Spleen (tissue), 11 donors: ENCODE measurements at regions not wholly inside any gene's neighbourhood (a gene's known extent, or its start where the extent isn't known, plus 50 kb on each side); places are given as distances from the start of the nearest gene placed in this dataset.

ENCODE experiments used
- DNase-seq: peaks from one replicate; pipeline ENCODE4 v3.0.0-alpha.2; 2020
- H3K27ac ChIP-seq, 8 donors: fragments of 200-600 bp; sonication (generic) in 7 of 8; 1 replicate in 4 of 8; 2 replicates in 4 of 8; pipeline versions ENCODE4 v1.5.0 to v1.8.0; 2016 to 2021; ENCODE audit warnings: inconsistent platforms in 4 of 8, mild to moderate bottlenecking in 4 of 8, moderate library complexity in 1 of 8
- H3K27me3 ChIP-seq, 7 donors: fragments of 200-600 bp; sonication (generic) in 6 of 7; replicated peaks in 1 of 7; 1 replicate in 4 of 7; 2 replicates in 3 of 7; pipeline versions ENCODE4 v1.5.0 to v1.8.0; 2016 to 2021; ENCODE audit warnings: inconsistent platforms in 3 of 7, mild to moderate bottlenecking in 1 of 7
- H3K36me3 ChIP-seq, 6 donors: fragments of 200-600 bp; sonication (generic) in 5 of 6; 1 replicate in 4 of 6; 2 replicates in 2 of 6; pipeline versions ENCODE4 v1.5.0 to v1.8.0; 2016 to 2021; ENCODE audit warnings: inconsistent platforms in 2 of 6
- H3K4me1 ChIP-seq, 6 donors: fragments of 200-600 bp; sonication (generic) in 5 of 6; 1 replicate in 3 of 6; 2 replicates in 3 of 6; pipeline versions ENCODE4 v1.5.0 to v1.8.0; 2016 to 2021; ENCODE audit warnings: inconsistent platforms in 3 of 6
- H3K4me3 ChIP-seq, 8 donors: fragments of 200-600 bp; sonication (generic) in 7 of 8; 1 replicate in 4 of 8; 2 replicates in 4 of 8; pipeline versions ENCODE4 v1.5.0 to v1.8.0; 2016 to 2021; ENCODE audit warnings: inconsistent platforms in 4 of 8, mild to moderate bottlenecking in 4 of 8, moderate library complexity in 2 of 8
- H3K9me3 ChIP-seq, 8 donors: fragments of 200-600 bp; sonication (generic) in 7 of 8; 1 replicate in 4 of 8; 2 replicates in 4 of 8; pipeline versions ENCODE4 v1.5.0 to v1.8.0; 2016 to 2021; ENCODE audit warnings: inconsistent platforms in 4 of 8
- CTCF ChIP-seq, 11 experiments: fragments of 200-600 bp in 7 of 11; fragments of 450-650 bp in 4 of 11; sonication (generic) in 4 of 11; IDR thresholded peaks in 8 of 11; conservative IDR thresholded peaks in 3 of 11; 1 replicate in 7 of 11; 2 replicates in 4 of 11; pipeline versions ENCODE4 v1.4.0 to v1.8.0; 2016 to 2021; ENCODE audit warnings: antibody characterized with exemption in 11 of 11, inconsistent platforms in 4 of 11, mild to moderate bottlenecking in 1 of 11
- POLR2A ChIP-seq, 3 donors: fragments of 450-650 bp; IDR thresholded peaks; one replicate each; pipeline ENCODE4 v1.5.1; 2017; ENCODE audit warnings: antibody characterized with exemption in 3 of 3, mild to moderate bottlenecking in 1 of 3
- POLR2AphosphoS5 ChIP-seq, 3 donors: sonication (generic); formaldehyde crosslinking; IDR thresholded peaks; one replicate each; pipeline ENCODE4 v1.5.1; 2017; ENCODE audit warnings: antibody characterized with exemption in 3 of 3
- WGBS, 5 donors: extraction: QIAGEN DNeasy Blood & Tissue Kit in 3 of 5; methylation state at CpG; one replicate each; pipeline versions ENCODE4 v1.1.5 to v1.1.7; 2013 to 2018; 5-methylcytosine and 5-hydroxymethylcytosine counted together
- intact Hi-C: fragments of 100-400 bp; cut with DNase I; formaldehyde crosslinking; loops from one replicate; pipeline ENCODE4 v1.15.0; 2023; ENCODE audit warnings: low total_unique reads
- donor health status: healthy with polysubstance abuse.
- donor health status: DM: no; HTN: no; CAD: no; lungs with moderate emphysema.
- donor health status: DM: no; HTN: no; CAD: no.
- donor health status: Bipolar disorder and iron deficiency.
- donor health status: healthy.
- donor health status: DM: no; HTN: no; CAD: no.
- donor health status: DM: yes; HTN: yes; CAD: no.

- Histone ChIP-seq H3K27ac (no peak overlapping the region), H3K4me3 (no peak overlapping the region), H3K36me3 (no peaks in the 10 kb centered on the region), H3K27me3 (no peaks in the 10 kb centered on the region), H3K4me1 (no peaks in the 10 kb centered on the region), H3K9me3 (no peaks in the 10 kb centered on the region)
- no peak for TF ChIP-seq POLR2A (IDR thresholded peaks at IDR 0.05)
- no peak for TF ChIP-seq POLR2AphosphoS5 (IDR thresholded peaks at IDR 0.05)
- no peak for TF ChIP-seq CTCF (IDR thresholded peaks at IDR 0.05 in 8 of 11, conservative IDR thresholded peaks at IDR 0.05 in 3 of 11)
- DNase-seq, result no peak
- intact Hi-C loops, result no loop called here
- WGBS, 5 donors, result 64 to 80% (median 75%) methylated on average over 2 of the region's 2 CpGs
Measured at GRCh38 chr18:22507055-22507454, 89.3 kb upstream of the CTAGE1 start.

GRCh38 chr18:22509423-22509822 lies 91.7 kb upstream of the CTAGE1 start:
- intact Hi-C loops, result no loop called here
- WGBS, 5 donors, result 0% methylated on average over 1 of the region's 1 CpG

GRCh38 chr18:22510697-22511096 lies 93.0 kb upstream of the CTAGE1 start:
- intact Hi-C loops, result no loop called here
- no peaks in the 10 kb centered on the region for H3K9me3 ChIP-seq
- H3K27me3 ChIP-seq, result no peaks in the 10 kb centered on the region
- H3K36me3 ChIP-seq, result no peaks in the 10 kb centered on the region
- TF ChIP-seq CTCF (IDR thresholded peaks at IDR 0.05 in 8 of 11, conservative IDR thresholded peaks at IDR 0.05 in 3 of 11) (no peak), POLR2AphosphoS5 (IDR thresholded peaks at IDR 0.05) (no peak), POLR2A (IDR thresholded peaks at IDR 0.05) (no peak)
- 75 to 82% (median 79%) methylated on average over 1 of the region's 1 CpG for WGBS, 5 donors
- H3K4me1 ChIP-seq, result no peaks in the 10 kb centered on the region
- no peak overlapping the region for H3K27ac ChIP-seq
- DNase-seq, result no peak
- no peak overlapping the region for H3K4me3 ChIP-seq

More at GRCh38 chr18:22509423-22509822, 91.7 kb upstream of the CTAGE1 start:
- no peak for TF ChIP-seq POLR2A (IDR thresholded peaks at IDR 0.05)
- no peak for TF ChIP-seq POLR2AphosphoS5 (IDR thresholded peaks at IDR 0.05)
- no peak for TF ChIP-seq CTCF (IDR thresholded peaks at IDR 0.05 in 8 of 11, conservative IDR thresholded peaks at IDR 0.05 in 3 of 11)
- Histone ChIP-seq H3K27me3 (no peaks in the 10 kb centered on the region), H3K27ac (no peak overlapping the region), H3K36me3 (no peaks in the 10 kb centered on the region), H3K9me3 (no peaks in the 10 kb centered on the region), H3K4me3 (no peak overlapping the region), H3K4me1 (no peaks in the 10 kb centered on the region)
- no peak for DNase-seq

GRCh38 chr18:22513721-22514481 lies 96.2 kb upstream of the CTAGE1 start:
- Histone ChIP-seq H3K4me1 (no peaks in the 10 kb centered on the region), H3K4me3 (no peak overlapping the region), H3K27ac (no peak overlapping the region), H3K36me3 (no peaks in the 10 kb centered on the region), H3K9me3 (no peaks in the 10 kb centered on the region), H3K27me3 (no peaks in the 10 kb centered on the region)
- WGBS, 5 donors, result 90 to 95% (median 94%) methylated on average over 4 of the region's 4 CpGs
- intact Hi-C loops, result no loop called here
- TF ChIP-seq POLR2AphosphoS5 (IDR thresholded peaks at IDR 0.05) (no peak), CTCF (IDR thresholded peaks at IDR 0.05 in 8 of 11, conservative IDR thresholded peaks at IDR 0.05 in 3 of 11) (no peak), POLR2A (IDR thresholded peaks at IDR 0.05) (no peak)
- DNase-seq, result no peak
